NCI-H146 treated with DMSO at 0.1 percent for 48 hours (cell line): ENCODE measurements at regions not wholly inside any gene's neighbourhood (a gene's known extent, or its start where the extent isn't known, plus 50 kb on each side); places are given as distances from the start of the nearest gene placed in this dataset.
A peak's percentile ranks its signal among the peaks of the same experiment; 100 is the strongest.

Experiments used
- DNase-seq: peaks from one replicate; lab custom pipeline; 2025; ENCODE audit not compliant: unreplicated experiment; lab: John Stamatoyannopoulos, UW

DNA sequence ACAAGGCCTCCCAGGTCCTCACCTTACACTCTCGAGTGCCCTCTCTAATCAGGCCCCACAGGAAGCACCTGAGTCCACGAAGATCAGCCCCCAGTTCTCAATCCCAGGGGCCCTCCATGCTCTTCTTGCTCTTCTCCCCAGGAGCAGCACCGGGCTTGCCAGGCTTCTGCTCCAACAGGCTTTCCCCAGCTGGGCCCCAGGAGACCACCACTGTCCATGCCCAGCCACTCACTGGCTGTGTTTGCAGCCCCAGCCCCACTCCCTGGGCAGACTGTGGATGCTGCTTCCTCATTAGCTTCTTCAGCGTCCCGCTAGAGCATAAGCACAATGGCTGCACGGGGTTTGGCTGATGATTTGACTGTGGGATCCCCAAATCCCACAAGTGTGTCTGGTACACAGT, 781.9 kb downstream of the GALR1 start:
- no peak for DNase-seq

DNA sequence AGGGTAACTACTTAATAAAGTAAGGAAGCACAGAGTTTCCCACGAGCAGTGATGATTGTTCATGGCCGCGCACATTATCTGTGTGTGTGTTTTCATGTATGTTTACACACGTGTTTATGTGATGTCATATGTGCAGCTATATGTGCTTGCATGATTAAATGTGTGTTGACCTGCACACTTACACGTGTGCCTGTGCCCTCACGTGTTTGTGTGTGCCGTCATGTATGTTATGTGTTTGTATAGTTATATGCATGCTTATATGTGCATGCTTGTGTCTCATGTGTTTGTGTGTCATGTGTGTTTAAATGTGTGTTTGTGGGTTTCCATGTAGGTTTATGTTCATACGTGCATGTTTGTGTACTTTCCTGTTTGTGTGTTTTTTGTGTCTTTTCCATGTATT, 782.3 kb downstream of the GALR1 start:
- no peak for DNase-seq

DNA sequence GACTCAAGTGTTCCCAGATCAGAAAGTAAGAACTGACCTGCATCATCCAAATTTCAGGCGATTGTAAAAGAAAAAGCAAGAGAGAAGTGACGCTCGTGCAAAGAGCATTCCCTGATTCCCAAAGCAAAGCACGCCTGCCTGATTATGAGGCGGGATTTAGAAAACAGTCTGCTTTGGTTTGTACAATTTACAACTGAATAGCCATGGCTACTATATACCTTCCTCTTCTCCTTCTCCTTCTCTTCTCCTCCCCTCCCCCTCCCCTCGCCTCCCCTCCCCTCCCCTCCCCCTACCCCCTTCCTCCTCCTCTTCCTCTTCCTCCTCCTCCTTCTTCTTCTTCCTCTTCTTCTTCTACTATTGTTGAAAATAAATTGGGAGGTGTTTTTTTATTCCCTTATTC, 782.9 kb downstream of the GALR1 start:
- no peak for DNase-seq

DNA sequence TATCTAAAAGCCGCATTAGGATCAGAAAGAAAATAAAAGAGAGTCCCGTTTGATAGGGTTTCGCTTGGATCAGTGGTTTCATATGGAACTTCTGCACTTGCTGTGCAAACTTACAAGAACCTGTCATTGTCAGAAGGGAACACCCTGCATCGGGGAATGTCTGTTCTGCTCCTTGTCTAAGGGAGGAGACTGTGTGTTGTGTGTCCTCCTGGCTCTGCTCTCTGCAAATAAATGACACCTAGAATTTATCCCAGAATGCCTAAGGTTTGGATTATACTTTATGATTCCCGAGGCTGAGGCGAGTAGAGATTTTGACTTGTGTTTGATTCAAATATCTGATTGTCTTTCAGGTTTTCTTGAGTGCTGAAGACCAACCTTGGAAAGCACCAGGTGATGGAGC, 785.1 kb downstream of the GALR1 start:
- no peak for DNase-seq

DNA sequence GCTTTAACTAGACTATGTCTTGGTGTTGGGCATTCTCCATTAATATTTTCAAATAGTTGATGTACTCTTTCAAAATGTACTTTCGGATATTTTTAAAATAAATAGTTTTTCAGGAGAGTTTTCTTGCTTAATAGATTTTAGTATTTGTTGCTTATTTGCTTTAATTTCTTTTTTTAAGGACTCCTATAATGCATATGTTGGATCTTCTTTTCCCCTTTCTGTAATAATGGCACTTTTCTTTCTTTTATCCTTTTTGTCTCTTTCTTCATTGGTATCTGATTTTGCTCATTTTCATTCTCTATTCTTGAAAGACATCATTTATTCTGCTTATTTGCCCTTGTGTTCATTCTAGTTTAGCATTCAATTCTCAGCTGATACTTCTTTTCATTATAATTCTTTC, 791.6 kb downstream of the GALR1 start:
- DNase-seq = no peak

DNA sequence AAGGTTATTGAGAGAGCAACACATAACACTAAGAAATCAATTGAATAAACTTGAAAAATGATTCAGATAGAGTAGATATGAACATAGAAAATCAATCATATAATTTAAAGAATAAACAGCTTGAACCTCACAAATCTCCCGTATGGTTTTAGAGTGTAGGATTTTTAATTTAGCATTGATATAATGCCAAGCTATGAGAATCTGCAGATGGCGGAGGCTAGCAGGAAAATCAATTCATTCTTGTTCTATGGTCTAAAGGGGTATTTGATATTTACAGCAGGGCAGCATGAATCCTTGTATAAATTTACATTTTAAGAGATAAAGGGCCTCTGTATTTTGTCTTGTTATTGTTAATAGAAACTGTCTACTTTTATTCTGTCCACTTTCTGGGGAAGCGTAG, 797.0 kb downstream of the GALR1 start:
- no peak for DNase-seq

DNA sequence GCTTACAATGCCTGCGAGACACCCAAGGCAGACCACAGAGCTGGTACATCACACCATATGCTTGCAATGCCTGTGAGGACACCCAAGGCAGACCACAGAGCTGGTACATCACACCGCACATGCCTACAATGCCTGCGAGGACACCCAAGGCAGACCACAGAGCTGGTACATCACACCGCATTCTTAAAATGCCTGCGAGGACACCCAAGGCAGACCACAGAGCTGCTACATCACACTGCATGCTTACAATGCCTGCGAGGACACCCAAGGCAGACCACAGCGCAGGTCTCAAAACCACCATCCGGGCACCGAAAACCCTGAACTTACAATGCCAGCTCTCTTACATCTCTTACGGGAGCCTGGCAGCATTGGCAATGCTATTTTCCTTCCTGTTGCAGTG, 799.6 kb downstream of the GALR1 start:
- no peak for DNase-seq

DNA sequence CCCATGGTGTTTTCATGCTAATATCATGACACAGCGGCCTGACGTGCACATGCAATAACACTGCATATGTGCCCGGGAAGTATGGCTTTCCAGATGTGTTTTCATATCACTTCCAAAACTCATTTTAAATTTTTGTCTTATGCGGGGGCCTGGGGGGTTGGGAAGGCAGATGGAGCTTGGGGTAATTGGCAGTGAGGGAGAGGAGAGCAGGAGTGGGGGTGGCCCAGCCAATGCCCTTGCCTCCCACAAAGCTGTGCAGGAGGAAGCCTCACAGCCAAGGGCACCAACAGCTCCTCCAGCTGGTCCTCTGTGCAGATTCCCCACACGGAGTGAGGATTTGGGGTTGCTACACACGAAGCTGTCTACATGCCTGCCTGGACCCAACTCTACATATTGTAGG, 805.2 kb downstream of the GALR1 start:
- no peak for DNase-seq

DNA sequence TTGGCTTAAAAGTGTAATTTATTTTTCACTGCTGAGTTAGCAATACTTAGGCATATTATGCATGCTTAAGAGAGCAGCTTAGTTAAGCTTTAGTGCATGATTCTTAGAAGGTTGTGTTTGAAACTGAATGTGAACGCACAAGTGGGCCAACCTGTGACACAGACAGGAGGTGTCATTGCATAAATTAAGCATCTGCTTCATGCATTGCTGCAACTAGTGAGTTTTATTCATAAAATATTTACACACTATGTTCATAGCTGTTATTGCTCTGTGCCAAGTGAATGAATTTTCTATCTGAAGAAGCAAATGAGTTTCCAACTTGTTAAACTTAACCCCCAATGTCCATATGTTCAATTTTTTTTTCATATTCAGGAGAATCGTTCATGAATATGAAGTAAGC, 806.4 kb downstream of the GALR1 start:
- DNase-seq = no peak

DNA sequence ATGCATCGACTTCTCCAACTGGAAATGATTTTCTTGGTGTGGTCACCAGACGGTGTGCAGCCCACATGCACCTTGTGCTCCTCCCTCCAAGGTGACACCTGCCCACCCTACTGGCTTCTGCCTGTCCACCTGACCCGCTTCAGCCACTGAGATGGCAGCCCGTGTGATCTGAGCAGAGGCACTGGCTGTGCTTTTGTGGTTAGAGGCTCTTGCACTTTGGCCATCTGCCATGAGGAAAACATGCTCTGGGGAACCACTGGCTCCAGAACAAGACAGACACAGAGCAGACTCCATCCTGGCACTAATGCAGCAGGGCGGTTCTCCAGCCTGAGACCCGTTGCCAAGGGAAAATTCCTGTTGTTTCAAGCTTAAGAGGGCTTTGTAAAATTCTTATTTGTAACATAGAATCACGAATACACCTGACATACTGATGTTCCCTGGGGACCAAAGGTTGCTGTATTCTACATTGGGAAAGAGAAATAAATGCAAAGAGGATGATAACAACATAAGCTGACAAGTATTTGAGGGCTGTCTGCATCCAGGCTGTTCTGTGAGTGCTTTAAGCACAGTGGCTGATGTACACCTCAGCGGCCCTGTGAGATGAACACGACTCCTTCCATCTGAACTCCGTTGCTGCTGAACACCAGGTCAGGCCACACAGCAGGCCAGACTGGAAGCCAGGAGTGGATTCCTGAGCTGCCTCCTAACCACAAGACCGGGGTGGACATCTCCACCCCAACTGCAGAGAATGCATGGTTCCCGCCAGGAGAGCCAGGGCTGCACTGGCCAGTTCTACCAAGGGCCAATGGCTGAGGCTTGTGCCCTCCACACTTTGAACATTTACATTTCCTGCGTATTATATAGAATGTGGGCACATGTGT, 820.4 kb downstream of the GALR1 start:
- no peak for DNase-seq

DNA sequence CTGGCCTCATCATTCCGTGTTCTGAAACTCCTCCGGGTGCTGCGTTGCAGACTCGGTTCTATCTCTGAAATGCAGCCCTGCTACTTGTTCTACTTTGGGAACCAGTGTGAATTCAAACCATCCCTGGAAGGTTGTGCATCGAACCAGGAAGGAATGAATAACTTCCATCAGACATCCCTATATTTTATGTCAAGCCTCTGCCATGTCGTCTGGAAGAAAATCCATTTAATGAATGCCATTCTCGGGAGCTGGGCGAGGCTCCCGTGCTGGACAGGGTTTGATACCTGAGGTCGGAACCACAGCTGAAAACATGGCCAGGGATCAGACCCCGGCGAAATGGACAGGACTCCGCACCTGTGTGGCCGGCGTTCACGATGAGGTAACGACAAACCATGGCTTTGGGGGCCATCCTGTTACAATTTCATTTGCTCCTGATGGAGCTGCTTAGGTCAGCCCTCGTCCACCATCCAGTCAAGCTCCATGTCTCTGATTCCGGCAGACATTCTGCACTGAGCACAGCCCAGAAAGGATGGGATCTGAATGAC, 821.6 kb downstream of the GALR1 start:
- no peak for DNase-seq

DNA sequence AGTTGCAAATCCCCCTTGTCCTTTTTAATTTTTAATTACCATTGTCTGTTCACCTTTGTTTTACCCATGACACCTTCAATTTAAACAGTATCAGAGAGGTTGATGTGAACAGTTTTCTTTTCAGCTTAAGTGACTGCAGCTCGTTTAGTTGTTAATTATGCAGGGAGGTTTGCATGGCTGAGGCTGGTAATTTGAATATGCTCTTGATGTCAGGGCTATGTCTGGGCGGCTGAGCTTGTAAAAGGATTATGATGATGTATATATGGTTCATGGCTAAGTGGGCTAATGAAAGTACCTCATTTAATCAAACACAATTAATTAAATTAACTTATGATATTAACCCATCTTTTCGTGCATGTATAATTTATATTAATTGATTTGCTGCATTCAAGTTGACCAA, 822.1 kb downstream of the GALR1 start:
- DNase-seq = no peak

DNA sequence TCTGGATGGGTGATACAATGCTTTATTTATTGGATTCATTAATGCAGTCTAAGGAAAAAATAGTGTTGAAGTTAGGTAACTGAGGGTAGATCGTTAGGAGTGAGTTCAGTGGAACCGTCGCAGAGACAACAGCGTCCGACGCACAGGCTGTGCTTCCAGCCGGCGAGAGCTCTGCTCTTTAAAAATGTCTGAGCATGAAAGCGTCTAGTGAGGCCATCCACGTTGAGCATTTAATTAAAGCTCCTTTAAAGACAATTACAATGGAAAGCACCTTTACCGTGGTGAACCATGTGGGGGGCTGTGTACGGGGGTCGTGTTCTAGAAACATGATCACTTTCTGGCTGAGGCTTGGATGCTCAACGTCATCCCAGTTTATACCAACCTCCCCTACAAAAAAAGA, 822.7 kb downstream of the GALR1 start:
- no peak for DNase-seq

DNA sequence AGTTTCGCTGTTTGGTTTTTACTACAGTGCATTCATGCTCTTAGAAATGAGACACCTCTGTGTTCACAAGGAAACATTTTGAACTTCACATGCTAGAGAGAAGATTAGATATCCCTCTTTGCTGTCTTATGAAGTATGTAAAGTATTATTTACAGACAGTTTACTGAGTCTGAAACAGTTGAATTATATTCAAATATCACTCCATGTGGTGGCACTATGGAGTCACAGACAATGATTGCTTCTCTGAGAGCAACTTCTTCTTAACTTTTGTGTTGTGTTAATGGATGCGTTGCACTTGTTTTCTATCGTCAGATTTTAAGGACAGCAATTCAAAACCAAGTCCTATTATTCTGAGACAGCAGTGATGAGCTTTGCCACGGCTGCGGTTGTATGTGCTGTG, 823.6 kb downstream of the GALR1 start:
- DNase-seq = no peak

DNA sequence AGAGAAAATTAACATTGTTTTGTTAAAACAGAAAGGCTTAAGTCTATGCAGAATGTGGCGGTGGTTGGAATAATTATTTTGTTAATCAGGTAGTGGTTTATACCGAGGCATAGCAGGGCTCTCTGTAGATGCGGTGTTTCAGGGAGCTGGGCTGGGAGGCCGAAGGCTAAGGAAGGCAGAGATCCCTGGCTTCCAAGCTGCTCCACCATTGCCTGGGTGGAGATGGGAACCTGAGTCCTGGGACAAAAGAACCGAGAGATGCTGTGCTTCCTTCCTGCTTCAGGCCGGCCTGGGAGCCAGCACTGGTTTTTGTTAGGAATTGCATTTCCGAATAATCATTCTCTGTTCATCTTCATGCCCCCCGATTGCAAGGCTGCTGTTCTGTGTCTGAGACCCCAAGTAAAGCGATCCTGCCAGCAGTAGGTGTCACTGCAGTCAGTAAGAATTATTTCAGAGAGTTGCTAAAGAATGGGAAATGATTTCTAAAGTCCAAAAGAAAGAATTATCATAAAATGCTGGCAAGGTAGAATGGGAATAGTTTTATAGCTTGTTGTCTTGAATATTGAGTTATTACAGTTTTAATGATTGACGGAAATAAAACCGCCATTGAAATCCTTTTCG, 824.9 kb downstream of the GALR1 start:
- no peak for DNase-seq

DNA sequence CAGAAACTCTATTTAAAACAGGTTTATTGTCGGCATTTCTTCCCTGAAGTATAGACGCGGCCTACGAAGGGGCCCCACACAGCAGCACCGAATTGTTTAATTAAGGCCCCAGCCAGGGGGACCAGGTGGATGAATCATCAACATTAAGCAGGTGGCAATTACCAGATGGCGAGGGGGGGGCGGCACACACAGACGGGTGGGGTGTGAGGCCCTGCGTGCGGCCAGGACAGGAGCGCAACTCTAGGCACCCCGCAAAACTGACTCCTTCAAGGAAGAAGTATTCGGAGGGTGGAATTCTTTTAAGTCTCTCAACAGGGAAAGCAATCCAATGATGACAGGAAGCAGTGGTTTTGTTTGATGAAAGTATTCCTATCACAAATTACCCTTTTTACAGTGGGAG, 830.4 kb downstream of the GALR1 start:
- DNase-seq = peak; percentile 80

DNA sequence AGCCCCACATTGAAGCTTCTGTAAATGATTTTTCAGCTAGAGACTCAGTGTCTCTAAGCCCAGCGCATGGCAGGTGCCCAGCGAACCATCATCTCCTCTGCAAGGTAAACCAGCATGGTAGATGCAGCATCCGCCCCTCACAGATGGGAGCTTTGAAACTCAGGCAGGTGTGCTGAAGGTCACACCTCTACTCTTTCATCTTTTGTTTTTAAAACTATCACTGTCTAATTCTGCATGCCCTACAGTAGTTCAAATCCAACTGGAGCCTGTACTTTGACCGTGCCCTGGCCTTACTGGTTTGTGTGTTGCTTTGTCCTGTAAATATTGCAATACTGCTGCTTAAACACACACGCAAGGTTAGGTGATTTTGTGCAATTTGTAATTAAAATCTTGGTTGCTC, 831.1 kb downstream of the GALR1 start:
- DNase-seq = peak; percentile 30

DNA sequence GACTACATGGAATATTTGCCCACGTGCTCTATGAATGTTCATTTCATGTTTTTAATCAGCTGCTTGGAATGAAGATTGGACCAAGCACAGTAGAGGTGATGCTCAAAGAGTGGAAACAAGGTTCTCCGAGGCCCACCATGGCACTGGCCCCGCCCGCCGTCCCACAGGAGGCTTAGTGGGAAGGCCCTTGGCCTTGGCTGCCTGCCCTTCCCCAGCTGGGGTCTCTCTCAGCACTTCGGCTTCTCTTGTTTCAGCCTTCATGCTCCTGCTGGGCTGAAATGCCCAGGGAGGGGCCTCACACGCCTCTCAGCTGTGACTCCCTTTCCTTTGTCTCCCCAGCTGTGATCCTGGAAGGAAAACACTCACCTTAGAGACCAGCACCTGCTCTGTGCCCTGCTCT, 833.2 kb downstream of the GALR1 start:
- peak; percentile 94 for DNase-seq

DNA sequence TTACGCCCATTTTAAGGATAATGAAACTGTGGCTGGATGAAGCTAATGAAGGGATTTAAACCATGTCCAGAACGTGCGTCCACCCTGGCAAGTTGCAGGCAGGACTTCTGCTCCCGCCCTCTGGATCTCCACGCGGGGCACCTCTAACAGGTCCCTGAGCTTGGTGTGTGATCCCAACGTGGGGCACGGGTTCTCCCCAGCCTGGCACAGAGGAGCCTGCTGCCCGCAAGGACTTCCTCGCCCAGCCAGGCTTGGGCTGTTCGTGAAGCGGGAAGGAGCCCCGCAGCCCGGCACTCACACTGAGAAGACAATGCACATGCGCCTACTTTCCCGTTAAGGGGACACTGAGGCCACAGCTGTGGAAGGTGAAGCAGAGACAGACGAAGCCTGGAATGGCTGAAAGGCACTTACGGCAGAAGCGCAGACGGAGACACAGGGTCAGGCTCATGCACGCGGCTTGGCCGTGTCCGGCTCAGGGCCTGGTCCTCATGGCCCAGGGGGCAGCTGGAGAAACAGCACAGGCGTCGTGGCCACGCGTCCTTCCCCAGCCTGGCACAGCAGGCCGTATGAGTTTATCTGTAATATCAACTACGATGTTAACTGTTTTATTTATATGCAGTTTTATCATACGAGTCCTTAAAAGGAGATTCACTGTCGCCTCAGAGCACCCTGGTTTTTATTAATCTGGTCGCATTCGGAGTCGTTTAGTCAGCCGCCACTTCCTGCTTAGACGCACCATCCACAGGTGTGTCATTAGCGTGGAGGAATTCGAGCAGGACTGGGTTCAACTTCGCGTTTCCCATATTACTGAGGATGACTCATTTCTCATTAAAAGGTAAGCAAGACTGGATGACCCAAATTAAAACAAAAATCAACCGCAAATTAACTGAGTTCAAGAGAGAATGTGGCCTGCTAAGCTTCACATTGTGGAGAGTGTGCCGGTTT, 835.9 kb downstream of the GALR1 start:
- DNase-seq = no peak

DNA sequence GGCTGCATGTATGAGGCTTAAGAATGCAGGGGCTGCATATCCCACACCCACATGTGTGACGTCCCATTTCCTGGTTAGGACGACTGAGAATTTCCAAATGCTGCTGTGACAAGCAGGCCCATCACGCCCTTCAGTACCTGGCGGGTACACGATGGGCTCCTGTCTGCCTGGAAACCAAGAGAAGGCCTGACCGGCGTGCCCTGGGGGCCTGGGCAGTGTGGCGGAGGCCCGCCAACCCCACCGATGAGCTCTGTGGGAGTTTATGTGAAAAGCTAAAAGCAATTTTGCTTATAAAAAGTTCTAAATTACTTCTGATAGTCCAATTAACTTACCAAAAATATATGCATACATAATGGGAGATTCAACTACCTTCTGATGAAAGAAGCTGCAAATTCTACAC, 837.3 kb downstream of the GALR1 start:
- DNase-seq = no peak

DNA sequence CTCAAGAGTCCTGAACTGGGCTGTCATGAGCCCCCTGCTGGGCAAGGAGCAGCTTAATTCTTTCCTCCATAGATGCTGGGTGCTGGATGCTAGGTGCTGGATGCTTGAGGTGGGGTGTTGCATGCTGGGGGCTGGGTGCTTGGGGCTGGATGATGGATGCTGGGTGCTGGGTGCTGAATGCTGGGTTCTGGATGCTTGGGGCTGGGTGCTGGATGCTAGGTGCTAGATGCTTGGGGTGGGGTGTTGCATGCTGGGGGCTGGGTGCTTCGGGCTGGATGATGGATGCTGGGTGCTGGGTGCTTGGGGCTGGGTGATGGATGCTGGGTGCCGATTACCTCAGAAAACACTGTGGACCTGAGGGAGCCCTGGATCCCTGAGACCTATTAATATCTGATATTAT, 837.7 kb downstream of the GALR1 start:
- DNase-seq = no peak
